Activated CD8-positive, alpha-beta memory T cell treated with anti-CD3 and anti-CD28 coated beads, Interleukin-2, amount 50 U/mL, for 4 hours (primary cell): ENCODE measurements at regions not wholly inside any gene's neighbourhood (a gene's known extent, or its start where the extent isn't known, plus 50 kb on each side); places are given as distances from the start of the nearest gene placed in this dataset.
"Not testable (repeated sequence)": the region's sequence is repeated elsewhere in the genome, so short reads cannot be mapped to it uniquely, and the experiment has no call there.

Experiments used
- DNase-seq: peaks from one replicate; pipeline ENCODE4 v3.0.0-alpha.2; 2020

- no peak for DNase-seq
Observed at GRCh38 chr6:113057567-113058053, 710.5 kb downstream of the RFPL4B start.

DNA sequence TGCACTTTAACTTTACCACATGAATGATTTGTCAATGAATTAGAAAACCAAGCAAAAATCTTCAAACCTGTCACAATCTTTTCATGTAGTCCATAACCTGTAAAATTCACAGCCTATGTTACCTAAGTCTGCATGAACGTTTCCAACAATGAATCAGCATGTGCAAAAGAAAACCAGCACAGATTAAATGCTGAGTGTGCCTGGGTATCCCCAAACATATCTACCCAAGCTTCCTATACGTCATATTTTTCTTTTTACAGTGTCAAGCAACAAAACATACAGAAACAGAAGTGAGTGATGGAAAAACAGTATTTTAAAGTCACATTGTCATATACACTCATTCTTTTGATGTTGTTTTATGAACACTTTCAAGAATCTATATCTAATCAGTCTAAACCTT is 713.5 kb downstream of the RFPL4B start:
- DNase-seq = no peak

- no peak for DNase-seq
Observed at GRCh38 chr6:113065611-113066010, 718.5 kb downstream of the RFPL4B start.

- no peak for DNase-seq
Observed at GRCh38 chr6:113067612-113068275, 720.6 kb downstream of the RFPL4B start.

GRCh38 chr6:113068570-113068969 is 721.4 kb downstream of the RFPL4B start:
- DNase-seq = no peak

- not testable (repeated sequence) for DNase-seq
Observed at GRCh38 chr6:113070681-113071080, 723.6 kb downstream of the RFPL4B start.

GRCh38 chr6:113073611-113074191 is 726.6 kb downstream of the RFPL4B start:
- DNase-seq = no peak

DNA sequence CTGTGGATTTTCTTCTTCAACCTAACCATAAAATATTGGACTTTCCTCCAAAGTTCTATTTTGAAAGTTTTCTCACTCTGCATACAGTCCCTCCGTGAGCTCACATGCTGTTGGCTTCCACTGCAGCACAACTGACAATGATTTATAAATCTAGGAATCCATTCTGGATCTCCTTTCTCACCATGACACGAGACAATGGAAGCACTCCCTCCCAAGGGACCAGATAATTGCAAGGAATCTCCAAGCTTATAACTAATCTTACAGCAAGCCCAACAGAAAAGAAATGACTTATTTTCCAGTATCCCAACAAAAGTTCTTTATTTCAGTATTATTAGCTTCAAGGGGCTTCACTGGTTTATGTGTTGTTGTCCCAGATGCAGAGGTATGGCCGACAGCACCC is 729.0 kb downstream of the RFPL4B start:
- DNase-seq = no peak

- DNase-seq = no peak
Observed at GRCh38 chr6:113076816-113077215, 729.7 kb downstream of the RFPL4B start.

DNA sequence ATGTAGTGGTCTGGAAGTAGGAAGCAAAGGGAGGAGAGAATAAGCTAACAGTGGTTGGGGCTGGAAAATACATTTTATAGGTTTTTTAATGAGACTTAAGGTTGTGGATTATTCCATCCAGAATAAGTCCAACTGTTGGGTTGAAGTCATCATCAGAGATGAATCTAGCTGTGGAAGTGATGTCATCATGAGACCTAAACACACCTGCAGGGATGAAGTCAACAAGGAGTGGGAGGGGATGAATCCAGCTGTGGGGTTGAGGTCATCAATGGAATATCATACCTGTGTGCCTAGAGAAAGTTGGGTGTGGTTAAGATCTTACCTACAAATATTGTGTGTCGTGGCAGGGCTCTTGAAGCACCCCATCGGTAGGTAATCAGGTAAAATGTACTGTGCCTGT is 730.7 kb downstream of the RFPL4B start:
- DNase-seq = no peak

- DNase-seq = no peak
Observed at GRCh38 chr6:113078791-113079190, 731.7 kb downstream of the RFPL4B start.

GRCh38 chr6:113082745-113083144 is 735.6 kb downstream of the RFPL4B start:
- DNase-seq = no peak

GRCh38 chr6:113083947-113084346 is 736.8 kb downstream of the RFPL4B start:
- DNase-seq = no peak

DNA sequence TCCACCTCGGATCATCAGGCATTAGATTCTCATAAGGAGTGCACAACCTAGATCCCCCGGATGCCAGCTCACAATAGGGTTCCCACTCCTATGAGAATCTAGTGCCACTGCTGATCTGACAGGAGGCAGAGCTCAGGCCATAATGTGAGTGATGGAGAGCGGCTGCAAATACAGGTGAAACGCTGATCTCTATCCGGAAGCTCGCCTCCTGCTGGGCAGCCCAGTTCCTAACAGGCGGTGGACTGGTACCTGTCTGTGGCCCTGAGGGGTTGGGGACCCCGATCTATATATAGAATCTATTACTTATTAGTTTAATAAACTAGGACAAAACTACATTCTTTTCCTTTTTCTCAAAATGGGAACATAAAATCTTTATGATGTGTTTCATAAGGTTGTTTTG is 741.9 kb downstream of the RFPL4B start:
- no peak for DNase-seq

DNA sequence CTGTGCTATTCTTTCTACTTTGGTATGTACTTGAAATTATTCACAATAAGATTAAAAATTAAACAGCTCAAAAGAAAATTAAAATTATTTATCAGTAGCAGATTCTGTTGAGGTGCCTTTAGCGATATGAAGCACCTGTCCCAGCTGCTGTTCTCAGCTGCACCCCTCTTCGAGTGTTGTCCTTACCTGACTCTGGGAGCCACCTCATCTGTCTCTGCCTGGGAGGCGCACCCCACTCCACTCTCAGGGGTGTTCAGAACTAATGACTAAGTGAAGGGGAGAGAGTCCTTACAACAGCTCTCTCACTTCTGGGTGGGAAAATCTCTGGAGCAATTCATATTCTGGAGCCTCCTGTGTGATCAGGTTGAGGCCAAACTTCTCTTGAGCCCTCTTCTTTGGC is 745.7 kb downstream of the RFPL4B start:
- DNase-seq = no peak

GRCh38 chr6:113094779-113095178 is 747.6 kb downstream of the RFPL4B start:
- no peak for DNase-seq

DNA sequence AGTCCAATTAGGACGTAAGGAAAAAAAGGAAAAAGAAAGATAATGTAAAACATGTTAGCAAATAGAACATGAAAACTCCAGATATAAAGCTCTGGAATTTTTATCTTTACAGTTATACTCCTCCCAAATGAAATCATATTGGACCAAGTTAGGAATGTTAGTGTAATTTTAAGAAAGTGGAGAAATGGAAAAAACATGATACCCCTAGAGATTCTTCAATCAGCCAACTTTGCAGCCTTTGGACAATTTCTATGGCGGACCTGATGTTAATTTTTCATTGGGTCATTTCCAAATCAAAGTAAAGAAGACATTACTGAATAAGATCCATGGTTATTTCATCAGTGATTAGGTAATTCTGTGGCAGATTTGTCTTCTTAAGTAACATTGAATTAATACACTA is 748.7 kb downstream of the RFPL4B start:
- DNase-seq = no peak

DNA sequence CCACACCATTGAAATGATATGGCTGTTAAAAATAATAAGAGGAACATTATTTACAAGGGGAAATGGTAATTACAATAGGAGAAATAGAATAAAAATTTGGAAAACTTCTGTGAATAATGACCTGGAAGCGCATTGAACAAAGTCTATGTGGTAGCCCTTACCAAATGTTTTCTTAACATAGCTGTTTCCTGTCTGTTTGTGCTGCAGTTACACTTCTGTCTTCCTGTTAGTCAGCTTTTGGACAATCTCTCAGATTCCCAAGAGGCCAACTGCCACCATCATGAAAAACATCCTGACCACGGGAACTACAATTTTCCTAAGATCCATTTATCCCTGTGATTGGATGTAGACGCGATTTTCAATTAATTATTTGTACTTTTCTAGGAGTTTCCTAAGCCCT is 754.4 kb upstream of the MARCKS start:
- no peak for DNase-seq

DNA sequence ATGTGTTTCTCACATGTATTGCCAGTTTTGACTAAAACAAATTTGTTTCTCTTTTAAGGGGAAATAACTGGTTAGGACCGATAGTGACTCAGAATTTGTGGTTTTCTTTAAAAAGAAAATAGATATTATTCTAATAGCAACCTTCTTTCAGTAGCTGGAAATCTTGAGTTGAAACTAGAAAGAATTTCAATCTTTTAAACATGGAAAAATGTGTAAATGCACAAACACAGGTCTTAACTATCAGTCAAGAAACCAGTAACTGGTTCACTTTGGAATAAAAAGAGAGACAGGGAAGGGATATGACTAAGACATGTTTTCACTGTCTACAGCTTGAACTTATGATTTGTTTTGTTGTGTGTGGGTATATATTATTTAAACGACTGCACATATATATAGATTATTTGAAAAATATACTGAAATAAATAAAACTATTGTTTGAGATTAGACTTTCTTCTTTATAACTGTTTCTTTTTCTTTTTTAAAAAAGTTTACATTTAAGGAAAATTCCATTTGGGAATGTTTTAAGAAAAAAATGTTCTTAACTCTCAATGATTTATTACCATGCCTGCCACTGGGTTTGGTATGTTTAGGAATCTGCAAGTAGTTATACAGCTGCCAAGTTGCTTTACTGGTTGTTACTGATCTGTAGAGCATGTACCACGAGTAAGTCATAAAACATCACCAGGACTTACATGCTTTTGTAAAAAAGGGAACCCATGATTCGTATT is 753.3 kb upstream of the MARCKS start:
- no peak for DNase-seq

GRCh38 chr6:113104541-113104940 is 752.6 kb upstream of the MARCKS start:
- no peak for DNase-seq

DNA sequence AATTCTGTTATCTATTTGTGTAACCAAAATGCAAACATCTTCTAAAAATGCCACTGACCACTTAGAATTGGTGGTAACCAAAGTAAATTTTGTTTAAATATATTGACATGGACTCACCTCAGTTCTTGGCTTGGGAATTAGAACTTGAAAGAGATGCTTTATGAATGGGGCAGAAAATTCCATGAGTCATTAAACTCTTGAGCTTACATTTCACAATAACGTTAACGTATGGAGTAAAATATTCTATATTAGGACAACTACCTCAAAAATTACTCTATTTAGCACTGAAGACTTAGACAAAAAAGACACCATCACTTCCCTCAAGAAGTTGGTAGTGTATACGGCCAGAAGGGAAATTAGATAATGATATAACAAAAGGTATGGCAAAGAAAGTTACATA is 752.2 kb upstream of the MARCKS start:
- DNase-seq = no peak

DNA sequence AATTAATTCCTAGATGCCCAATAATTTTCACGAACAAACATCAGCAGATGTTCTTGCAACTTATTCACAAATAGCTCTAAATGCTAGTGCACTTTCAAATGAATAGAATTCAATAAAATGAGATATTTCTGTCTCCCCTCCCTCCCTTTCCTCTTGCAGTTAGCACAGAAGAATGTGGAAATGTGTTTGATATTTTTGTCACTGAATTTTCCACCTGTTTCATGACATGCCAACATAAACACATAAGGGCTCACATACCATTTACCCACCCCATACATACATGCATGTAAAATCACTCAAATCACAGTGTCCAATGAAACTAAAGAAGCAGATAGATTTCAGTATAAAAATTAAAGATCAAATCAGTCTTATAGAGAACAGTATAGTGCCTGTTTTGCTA is 746.9 kb upstream of the MARCKS start:
- DNase-seq = no peak

DNA sequence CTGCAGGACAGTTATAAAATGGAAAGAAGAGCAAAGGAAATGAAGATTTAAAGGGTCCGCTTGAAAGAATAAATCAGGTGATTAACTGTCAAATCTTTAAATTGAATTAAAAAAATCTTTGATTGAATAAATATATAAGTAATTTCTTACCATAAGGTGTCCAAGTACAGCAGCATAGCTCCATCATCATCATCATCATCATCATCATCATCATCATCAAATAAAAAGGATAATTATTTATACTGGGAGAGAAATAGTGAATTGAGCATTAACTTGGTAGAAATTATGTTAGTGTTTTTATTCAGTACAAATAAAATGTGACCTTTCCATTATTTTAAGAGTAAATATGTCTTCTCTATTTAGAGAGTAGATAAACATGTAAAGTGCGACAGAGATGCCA is 745.6 kb upstream of the MARCKS start:
- DNase-seq = no peak

DNA sequence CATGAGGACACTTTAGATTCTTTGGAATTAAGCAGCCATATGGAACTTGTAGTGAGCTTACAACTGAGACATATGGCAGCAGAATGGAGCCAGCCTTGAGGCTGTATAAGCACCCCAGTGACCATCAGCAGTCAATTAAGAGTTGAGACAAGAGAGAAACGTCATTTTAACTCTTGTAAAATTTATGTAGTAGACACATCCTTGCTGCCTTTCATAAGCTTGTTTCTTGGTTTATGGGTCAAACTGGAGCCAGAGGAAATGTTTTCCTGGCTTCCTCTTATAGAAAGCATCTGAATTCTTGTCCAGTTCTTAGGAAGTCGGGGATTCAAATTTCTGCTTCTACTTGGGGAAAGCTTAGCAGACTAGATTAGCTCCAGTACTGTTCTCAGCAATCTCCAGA is 745.1 kb upstream of the MARCKS start:
- DNase-seq = no peak
